ENCODE measurements at regions not wholly inside any gene's neighbourhood (a gene's known extent, or its start where the extent isn't known, plus 50 kb on each side); places are given as distances from the start of the nearest gene placed in this dataset.

DNA sequence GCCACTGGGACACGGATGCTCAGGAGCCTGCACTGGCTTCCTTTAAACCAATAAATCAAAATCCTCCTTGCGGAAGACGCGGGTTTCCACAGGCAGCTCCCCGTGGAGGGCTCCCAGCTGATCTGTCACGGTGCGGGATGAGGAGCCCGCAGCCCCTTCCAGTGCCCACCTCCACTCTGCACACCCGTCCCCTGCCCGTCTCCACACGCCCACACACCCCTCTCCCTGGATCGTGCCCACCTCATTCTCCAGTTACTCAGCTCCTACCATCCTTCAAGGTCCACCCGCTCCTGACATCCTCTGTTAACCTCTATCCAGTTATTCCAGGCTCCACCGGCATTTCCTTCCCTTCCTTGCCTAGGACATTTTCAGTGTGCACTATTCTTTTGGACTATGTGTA lies 895.9 kb downstream of the TRIML1 start:
- Histone ChIP-seq H4K20me1 (ENCODE audit: control insufficient read depth, insufficient read depth, low read depth, low read length) (no peaks in the 10 kb centered on the region), H3K4me1 (ENCODE audit: control insufficient read depth, low read length) (no peaks in the 10 kb centered on the region), H3K4me3 (ENCODE audit: low read length) (no peak overlapping the region), H3K27ac (ENCODE audit: low read depth, low read length) (no peak overlapping the region), H3K79me2 (ENCODE audit: control insufficient read depth, low read length) (no peaks in the 10 kb centered on the region), H3K36me3 (ENCODE audit: control insufficient read depth, low read length) (no peaks in the 10 kb centered on the region), H3K9me3 (ENCODE audit: control insufficient read depth, insufficient read depth, low read length) (no peaks in the 10 kb centered on the region), H3F3A (ENCODE audit: control insufficient read depth, insufficient read depth) (no peaks in the 10 kb centered on the region), H3K9me2 (replicated peaks; ENCODE audit: control insufficient read depth, low read length) (no peaks in the 10 kb centered on the region), H3K4me2 (ENCODE audit: low read length) (no peak overlapping the region), H3K27me3 (ENCODE audit: control insufficient read depth, low read length) (no peaks in the 10 kb centered on the region)
- TF ChIP-seq EZH2phosphoT487 (IDR thresholded peaks at IDR 0.05; ENCODE audit: borderline replicate concordance, low read length), result no peak
- TF ChIP-seq CTCF (IDR thresholded peaks at IDR 0.05; ENCODE audit: low read depth, low read length, poor library complexity, severe bottlenecking), result no peak

GRCh38 chr4:189035654-189036053 lies 896.4 kb downstream of the TRIML1 start:
- H3K9me3 ChIP-seq (ENCODE audit: control insufficient read depth, insufficient read depth, low read length), result no peaks in the 10 kb centered on the region
- no peak for TF ChIP-seq CTCF (IDR thresholded peaks at IDR 0.05; ENCODE audit: low read depth, low read length, poor library complexity, severe bottlenecking)
- TF ChIP-seq EZH2phosphoT487 (IDR thresholded peaks at IDR 0.05; ENCODE audit: borderline replicate concordance, low read length), result no peak
- H3K27me3 ChIP-seq (ENCODE audit: control insufficient read depth, low read length), result no peaks in the 10 kb centered on the region
- H3K79me2 ChIP-seq (ENCODE audit: control insufficient read depth, low read length), result no peaks in the 10 kb centered on the region
- H3K9me2 ChIP-seq (replicated peaks; ENCODE audit: control insufficient read depth, low read length), result no peaks in the 10 kb centered on the region
- H3K27ac ChIP-seq (ENCODE audit: low read depth, low read length), result no peak overlapping the region
- H3K4me1 ChIP-seq (ENCODE audit: control insufficient read depth, low read length), result no peaks in the 10 kb centered on the region
- no peaks in the 10 kb centered on the region for H3F3A ChIP-seq (ENCODE audit: control insufficient read depth, insufficient read depth)
- no peaks in the 10 kb centered on the region for H4K20me1 ChIP-seq (ENCODE audit: control insufficient read depth, insufficient read depth, low read depth, low read length)
- no peak overlapping the region for H3K4me3 ChIP-seq (ENCODE audit: low read length)
- no peaks in the 10 kb centered on the region for H3K36me3 ChIP-seq (ENCODE audit: control insufficient read depth, low read length)
- H3K4me2 ChIP-seq (ENCODE audit: low read length), result no peak overlapping the region

GRCh38 chr4:189036906-189037305 lies 897.7 kb downstream of the TRIML1 start:
- no peaks in the 10 kb centered on the region for H3K27me3 ChIP-seq (ENCODE audit: control insufficient read depth, low read length)
- H3F3A ChIP-seq (ENCODE audit: control insufficient read depth, insufficient read depth), result no peaks in the 10 kb centered on the region
- H4K20me1 ChIP-seq (ENCODE audit: control insufficient read depth, insufficient read depth, low read depth, low read length), result no peaks in the 10 kb centered on the region
- H3K4me1 ChIP-seq (ENCODE audit: control insufficient read depth, low read length), result no peaks in the 10 kb centered on the region
- H3K4me3 ChIP-seq (ENCODE audit: low read length), result no peak overlapping the region
- TF ChIP-seq CTCF (IDR thresholded peaks at IDR 0.05; ENCODE audit: low read depth, low read length, poor library complexity, severe bottlenecking) (no peak), EZH2phosphoT487 (IDR thresholded peaks at IDR 0.05; ENCODE audit: borderline replicate concordance, low read length) (no peak)
- H3K9me3 ChIP-seq (ENCODE audit: control insufficient read depth, insufficient read depth, low read length), result no peaks in the 10 kb centered on the region
- no peaks in the 10 kb centered on the region for H3K9me2 ChIP-seq (replicated peaks; ENCODE audit: control insufficient read depth, low read length)
- no peaks in the 10 kb centered on the region for H3K79me2 ChIP-seq (ENCODE audit: control insufficient read depth, low read length)
- no peaks in the 10 kb centered on the region for H3K36me3 ChIP-seq (ENCODE audit: control insufficient read depth, low read length)
- H3K27ac ChIP-seq (ENCODE audit: low read depth, low read length), result no peak overlapping the region
- H3K4me2 ChIP-seq (ENCODE audit: low read length), result no peak overlapping the region

DNA sequence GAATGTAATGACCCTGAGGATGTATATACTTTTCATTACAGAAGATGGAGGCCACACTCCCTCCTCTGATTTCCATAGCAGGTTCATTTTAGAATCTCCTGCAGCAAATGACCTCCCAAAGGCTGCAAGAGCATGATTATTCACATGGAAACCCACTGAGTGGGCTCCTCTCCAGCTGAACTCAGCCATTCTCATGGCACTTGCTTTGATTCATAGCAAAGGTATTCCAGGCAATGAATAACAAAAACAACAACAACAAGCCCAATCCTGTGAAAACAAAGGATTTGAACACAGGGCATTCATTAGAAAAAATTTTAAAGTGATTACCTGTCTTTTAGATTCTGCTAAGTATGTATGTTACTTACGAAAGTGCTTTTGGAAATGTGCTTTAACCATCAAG lies 894.0 kb upstream of the FRG1 start:
- H3F3A ChIP-seq (ENCODE audit: control insufficient read depth, insufficient read depth), result no peaks in the 10 kb centered on the region
- no peak overlapping the region for H3K4me2 ChIP-seq (ENCODE audit: low read length)
- no peak overlapping the region for H3K4me3 ChIP-seq (ENCODE audit: low read length)
- no peaks in the 10 kb centered on the region for H3K4me1 ChIP-seq (ENCODE audit: control insufficient read depth, low read length)
- no peaks in the 10 kb centered on the region for H3K9me3 ChIP-seq (ENCODE audit: control insufficient read depth, insufficient read depth, low read length)
- TF ChIP-seq CTCF (IDR thresholded peaks at IDR 0.05; ENCODE audit: low read depth, low read length, poor library complexity, severe bottlenecking) (no peak), EZH2phosphoT487 (IDR thresholded peaks at IDR 0.05; ENCODE audit: borderline replicate concordance, low read length) (no peak)
- no peak overlapping the region for H3K27ac ChIP-seq (ENCODE audit: low read depth, low read length)
- H3K79me2 ChIP-seq (ENCODE audit: control insufficient read depth, low read length), result no peaks in the 10 kb centered on the region
- H4K20me1 ChIP-seq (ENCODE audit: control insufficient read depth, insufficient read depth, low read depth, low read length), result no peaks in the 10 kb centered on the region
- H3K36me3 ChIP-seq (ENCODE audit: control insufficient read depth, low read length), result no peaks in the 10 kb centered on the region
- H3K27me3 ChIP-seq (ENCODE audit: control insufficient read depth, low read length), result no peaks in the 10 kb centered on the region
- no peaks in the 10 kb centered on the region for H3K9me2 ChIP-seq (replicated peaks; ENCODE audit: control insufficient read depth, low read length)

Measured in DOHH2 (cell line).